ENCODE measurements at regions not wholly inside any gene's neighbourhood (a gene's known extent, or its start where the extent isn't known, plus 50 kb on each side); places are given as distances from the start of the nearest gene placed in this dataset.

DNA sequence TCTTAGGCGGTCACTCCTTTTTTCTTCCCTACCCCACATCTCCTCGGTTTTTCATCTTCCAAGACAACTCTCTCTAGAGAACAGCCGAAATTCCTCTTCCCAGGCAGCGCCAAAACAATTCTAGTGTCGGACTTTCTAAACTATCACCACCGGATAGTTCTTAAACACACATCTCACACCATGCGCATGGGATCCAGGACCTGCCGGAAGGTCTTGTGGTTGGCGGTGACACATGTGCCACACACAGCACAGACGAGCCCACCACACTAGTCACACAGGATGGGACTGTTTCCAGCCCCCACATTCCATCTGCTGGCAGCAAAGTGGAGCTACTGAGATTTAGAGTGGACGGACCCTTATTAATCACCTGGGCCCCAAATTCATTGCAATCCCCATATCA is 614.9 kb upstream of the CADM1 start:
- TF ChIP-seq, protein P1, sequence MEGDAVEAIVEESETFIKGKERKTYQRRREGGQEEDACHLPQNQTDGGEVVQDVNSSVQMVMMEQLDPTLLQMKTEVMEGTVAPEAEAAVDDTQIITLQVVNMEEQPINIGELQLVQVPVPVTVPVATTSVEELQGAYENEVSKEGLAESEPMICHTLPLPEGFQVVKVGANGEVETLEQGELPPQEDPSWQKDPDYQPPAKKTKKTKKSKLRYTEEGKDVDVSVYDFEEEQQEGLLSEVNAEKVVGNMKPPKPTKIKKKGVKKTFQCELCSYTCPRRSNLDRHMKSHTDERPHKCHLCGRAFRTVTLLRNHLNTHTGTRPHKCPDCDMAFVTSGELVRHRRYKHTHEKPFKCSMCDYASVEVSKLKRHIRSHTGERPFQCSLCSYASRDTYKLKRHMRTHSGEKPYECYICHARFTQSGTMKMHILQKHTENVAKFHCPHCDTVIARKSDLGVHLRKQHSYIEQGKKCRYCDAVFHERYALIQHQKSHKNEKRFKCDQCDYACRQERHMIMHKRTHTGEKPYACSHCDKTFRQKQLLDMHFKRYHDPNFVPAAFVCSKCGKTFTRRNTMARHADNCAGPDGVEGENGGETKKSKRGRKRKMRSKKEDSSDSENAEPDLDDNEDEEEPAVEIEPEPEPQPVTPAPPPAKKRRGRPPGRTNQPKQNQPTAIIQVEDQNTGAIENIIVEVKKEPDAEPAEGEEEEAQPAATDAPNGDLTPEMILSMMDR (IDR thresholded peaks at IDR 0.05) = no peak
- no peak for TF ChIP-seq POLR2A (IDR thresholded peaks at IDR 0.05)
